PC-3 (cell line): ENCODE measurements at regions not wholly inside any gene's neighbourhood (a gene's known extent, or its start where the extent isn't known, plus 50 kb on each side); places are given as distances from the start of the nearest gene placed in this dataset.

Experiments
- CTCF ChIP-seq: fragments of 300-600 bp; sonication (generic); conservative IDR thresholded peaks from 2 replicates; pipeline ENCODE4 v1.5.1; 2017; ENCODE audit warnings: antibody characterized with exemption, low read depth, mild to moderate bottlenecking, low read length
- EZH2 ChIP-seq: fragments of 300-600 bp; sonication (generic); IDR thresholded peaks from one replicate; pipeline ENCODE4 v1.6.1; 2017; ENCODE audit warnings: antibody characterized with exemption, mild to moderate bottlenecking, low read length; ENCODE audit not compliant: unreplicated experiment
- EZH2phosphoT487 ChIP-seq: fragments of 300-600 bp; sonication (generic); IDR thresholded peaks from 2 replicates; pipeline ENCODE4 v1.6.1; 2018; ENCODE audit warnings: mild to moderate bottlenecking, antibody characterized with exemption, low read length, borderline replicate concordance

GRCh38 chr3:191646242-191646641 lies 185.3 kb downstream of the PYDC2 start:
- TF ChIP-seq CTCF = no peak
- no peak for TF ChIP-seq EZH2
- no peak for TF ChIP-seq EZH2phosphoT487
